Hematopoietic multipotent progenitor cell (in vitro differentiated cells): ENCODE measurements at regions not wholly inside any gene's neighbourhood (a gene's known extent, or its start where the extent isn't known, plus 50 kb on each side); places are given as distances from the start of the nearest gene placed in this dataset.

ENCODE experiments used
- DNase-seq, 3 donors: peaks; one replicate each; pipeline ENCODE4 v3.0.0-alpha.2; 2011 to 2015; ENCODE audit warnings: low read depth in 2 of 3, low spot score in 2 of 3

DNA sequence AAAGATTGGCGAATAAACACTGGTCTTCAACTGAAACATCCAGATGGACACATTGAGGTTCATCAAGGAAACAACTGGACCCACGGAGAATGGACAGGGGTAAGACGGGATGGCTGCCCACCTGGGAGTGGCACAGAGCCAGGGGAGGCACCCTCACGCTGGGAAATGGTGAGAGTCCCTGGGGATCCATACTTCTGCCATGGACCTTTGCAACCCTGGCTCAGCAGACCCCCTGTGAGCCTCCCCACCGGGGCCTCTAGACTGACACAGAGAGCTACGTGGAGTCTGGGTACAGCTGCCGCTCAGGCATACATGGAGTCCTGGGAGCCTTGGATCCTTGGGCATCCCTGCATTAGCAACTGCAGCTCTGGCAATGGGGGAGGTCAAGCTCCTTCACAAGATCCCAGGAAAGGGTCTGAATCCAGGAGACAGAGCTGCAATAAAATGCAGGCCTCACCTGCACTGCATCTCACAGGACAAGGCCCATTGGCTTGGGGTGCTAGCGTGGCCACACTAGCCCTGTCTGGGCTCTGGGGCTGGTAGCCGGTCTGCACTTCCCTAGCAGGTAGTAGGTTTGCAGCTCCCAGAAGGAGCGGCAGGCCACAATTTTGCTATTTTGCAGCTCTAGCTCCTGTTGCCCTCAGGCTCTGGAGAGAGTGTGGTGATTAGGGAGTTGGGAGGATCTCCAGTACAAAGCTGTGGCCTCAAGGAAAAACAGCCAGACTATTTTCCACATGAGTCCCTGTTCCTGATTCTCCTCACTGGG is 496.4 kb upstream of the LRRC4C start:
- no peak for DNase-seq

DNA sequence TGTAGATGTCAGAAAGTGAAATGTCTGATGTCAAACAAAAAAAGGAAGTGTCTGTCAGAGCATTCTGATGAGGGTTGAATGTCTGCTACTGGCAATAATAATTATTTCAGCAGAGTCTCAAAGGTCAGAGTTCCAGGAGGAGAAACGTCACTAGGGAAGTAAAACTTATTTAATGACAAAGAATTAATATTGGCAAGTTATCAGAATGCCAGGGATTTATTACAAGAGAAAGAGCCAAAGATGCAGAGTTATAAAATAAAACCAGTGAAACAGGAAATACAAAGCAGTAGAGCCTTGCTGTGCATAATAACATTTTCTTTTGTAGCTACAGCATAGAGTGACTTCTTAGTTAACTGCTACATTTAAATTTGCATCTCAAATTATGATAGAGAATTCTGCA is 504.0 kb upstream of the LRRC4C start:
- DNase-seq: no peak

DNA sequence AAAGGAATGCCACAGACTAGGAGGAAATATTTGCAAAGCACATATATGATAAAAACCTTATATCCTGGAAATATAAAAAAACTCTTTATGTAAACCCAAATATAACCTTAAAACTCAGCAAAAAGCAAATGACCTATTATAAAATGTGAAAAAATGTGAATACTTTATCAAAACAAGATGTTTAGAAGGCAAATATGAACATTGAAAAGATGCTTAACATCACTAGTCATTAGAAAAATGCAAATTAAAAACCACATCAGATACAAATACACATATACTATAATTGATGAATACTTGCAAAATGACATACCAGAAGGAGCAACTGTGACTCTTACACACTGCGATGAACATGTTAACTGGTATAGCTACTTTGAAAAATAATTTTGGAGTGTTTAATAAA is 511.2 kb upstream of the LRRC4C start:
- DNase-seq: no peak

DNA sequence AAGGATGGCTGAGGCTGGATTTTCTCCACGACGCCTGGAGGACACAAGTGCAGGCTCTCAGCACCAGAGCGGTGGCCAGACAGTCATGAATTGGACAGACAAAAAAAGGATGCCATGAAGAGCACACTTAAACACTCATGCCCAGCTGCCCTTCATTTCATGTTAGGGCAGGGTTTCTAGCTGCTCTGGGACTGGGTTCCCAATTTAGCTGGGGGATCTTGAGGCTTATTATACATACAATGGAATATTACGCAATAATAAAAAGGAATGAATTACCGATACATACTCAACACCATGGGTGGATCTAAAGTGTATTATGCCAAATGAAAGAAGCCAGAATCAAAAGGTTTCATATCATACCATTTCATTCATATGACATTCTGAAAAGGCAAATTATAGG is 512.1 kb upstream of the LRRC4C start:
- no peak for DNase-seq

DNA sequence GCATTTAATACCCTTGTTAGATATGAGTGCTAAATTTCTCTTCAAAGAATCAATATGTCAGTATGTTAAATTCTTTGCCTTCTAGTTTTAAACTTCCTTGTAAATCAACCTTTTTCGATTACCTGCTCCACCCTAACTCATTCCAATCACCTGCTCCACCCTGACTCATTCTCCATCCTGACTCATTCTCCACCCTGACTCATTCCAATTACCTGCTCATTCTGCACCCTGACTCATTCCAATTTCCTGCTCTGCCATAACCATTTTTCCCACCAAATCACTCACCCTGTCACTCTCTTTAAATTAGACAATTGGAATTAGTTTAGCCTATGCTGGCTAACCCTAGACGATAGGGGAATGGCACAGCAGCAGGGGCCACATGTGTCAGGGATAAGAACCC is 519.5 kb upstream of the LRRC4C start:
- DNase-seq: no peak

DNA sequence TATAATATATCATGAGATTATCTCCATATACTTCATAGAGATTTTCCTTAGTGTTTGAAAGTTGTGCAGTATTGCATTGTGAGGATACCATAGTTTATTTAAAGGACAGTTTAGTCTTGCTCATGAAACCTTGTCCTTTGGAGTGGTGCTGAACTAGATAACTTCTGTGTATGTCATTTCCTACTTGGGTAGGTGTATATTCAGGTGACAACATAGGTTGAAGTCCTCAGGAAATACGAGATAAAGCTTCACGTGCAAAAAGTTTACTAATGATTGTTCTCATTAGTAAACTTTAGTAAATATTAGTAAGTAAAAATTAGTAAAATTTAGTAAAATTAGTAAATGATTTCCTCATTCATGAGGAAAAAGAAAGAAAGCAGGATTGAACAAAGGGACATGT is 521.3 kb upstream of the LRRC4C start:
- no peak for DNase-seq

DNA sequence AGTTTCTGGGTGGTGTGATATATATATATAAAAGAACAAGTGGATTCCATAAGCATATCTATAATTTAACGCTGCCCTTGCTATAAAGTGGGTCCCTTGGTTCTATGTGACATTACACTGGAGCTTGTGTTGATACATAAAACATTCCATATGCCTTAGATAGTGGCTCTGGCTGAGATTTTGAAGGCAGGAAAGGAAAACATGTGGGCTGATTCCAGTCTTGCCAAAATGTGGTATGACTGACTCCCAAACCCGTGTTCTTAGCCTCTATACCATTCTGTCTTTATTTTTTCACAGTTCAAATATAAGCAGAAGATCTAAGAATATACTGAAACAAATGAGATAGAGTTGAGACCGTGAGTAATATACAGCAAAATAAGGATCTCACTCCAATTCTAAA is 522.8 kb upstream of the LRRC4C start:
- no peak for DNase-seq

DNA sequence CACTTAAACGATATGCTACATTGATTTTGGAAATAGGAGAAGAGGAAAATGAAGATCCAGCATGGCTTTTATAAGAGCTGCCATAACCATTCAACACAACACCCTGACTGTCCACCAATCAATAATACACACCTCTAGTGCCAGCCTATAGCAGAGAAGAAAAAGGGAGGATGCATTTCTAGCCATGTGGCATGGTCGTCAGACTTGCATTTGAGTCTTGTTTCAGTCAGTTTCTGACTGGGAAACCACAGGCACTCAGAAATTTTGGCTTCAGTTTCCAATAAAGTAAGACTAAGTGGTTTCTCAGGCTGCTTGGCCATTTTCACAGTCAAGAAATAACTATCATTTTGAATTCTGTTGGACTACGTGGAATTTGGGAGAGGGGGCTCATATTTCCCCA is 523.5 kb upstream of the LRRC4C start:
- no peak for DNase-seq

DNA sequence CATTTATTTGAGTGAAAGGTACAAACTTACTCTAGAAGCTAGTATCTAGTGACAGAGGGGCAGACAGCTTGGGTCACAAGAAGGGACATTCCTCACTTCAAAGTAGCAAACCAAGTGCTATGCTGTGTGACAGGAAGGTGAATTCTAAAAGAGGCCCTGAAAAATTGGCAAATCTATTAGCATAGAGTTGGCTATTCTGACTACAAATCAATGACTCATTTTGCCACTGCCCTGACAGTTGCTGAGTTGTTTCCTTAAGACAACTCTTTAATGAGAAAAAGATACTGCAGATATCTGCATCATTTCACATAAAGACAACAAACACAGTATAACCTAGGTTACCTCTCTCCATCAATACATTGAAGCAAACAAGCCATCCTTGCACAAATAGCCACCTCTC is 524.0 kb upstream of the LRRC4C start:
- no peak for DNase-seq

DNA sequence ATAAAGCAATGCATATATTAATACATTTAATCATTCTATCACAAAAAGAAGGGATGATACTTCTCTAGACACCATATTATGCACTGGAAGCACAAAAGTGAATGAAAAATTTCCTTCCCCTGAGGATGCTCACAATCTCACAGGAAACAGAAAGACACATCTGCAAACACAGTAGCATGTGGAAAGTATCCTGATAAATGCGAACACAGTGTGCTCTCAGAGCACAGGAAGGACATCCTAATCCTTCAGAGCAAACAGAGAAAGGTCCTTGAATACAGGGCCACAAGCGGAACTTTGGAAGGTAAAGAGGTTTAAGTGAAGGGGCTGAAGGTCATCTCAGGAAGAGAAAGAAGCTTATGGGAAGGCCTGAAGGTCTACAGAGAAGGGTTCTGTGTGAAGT is 524.6 kb upstream of the LRRC4C start:
- no peak for DNase-seq

DNA sequence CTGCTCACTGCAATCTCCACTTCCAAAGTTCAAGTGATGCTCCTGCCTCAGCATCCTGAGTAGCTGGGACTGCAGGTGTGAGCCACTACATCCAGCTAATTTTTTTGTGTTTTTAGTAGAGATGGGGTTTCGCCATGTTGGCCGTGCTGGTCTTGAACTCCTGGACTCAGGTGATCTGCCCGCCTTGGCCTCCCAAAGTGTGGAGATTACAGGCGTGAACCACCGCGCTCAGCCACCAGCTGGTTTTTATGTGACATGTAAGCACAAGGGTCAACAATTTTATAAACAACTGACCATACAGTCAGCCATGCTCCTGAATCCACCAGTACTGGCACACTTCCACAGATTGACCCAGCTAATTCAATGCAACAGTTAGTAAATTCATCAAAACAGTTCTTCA is 526.3 kb upstream of the LRRC4C start:
- no peak for DNase-seq

DNA sequence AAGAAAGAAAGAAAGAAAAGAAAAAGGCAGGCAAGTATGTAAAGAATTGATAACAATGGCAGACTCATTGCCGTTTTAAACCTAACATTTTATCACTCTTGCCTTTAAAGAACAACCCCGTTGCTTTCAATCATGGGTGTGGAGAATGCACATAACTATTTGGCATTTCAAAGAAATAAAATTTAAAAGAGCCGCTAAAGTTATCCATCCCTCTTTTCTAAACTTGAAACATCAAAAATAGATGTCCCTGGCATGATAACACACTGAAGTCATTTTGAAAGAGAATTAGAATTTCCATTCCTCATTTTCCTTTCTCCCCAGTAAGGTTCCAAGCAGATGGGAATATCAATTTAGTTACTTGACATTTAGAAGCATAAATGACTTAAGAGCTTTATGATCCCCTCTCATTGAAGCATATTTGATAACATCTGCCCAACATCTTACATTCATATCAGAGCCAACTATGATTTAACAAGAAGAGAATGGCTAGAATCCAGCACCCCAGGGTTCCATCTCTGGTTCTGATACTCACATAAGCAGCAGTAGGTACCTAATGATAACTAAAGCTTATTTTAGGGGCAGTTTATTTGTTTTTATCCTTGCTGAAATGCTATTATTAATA is 529.6 kb upstream of the LRRC4C start:
- DNase-seq: no peak

DNA sequence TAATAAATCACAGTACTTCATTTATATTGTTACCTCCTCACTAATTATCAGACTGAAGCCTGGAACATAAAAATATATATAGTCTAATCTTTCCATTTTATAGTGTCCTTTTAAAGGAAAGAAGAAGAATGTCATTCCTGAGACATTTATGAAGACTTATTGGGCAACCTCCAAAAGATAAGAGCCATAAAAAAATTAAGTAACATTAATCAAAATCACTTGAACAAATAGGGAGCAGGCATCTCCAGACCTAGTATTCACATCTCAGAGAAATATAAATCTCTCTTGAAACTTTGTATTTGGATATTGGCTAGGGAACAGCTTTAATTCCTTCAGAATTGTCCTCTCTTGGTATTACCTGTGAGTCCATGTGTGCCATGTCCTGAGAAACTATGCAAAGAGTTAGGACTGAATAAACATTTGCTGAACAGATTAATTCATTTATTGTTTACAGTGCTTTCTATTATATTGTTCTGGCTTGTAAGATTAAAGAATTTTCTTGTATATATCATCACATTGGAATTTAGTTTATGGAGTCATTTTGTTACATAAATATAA is 530.5 kb upstream of the LRRC4C start:
- DNase-seq: no peak

DNA sequence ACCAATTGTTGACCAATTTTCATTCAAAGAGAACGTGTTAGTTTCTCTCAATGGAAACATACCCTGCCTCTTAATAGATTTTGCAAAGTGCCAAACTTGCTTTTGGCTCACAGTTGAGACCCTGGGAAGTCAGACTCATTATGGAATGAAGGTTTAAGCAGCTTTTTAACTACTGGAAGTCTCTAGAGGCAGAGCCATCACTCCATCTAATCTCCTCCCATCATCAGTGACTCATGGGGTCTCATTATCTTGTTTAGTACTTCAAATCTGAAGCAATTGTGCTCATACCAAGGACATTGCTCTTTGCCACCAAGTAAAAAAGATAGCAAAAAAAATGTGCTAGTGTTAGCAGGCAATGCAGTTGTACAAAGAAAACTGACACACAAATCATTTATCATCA is 537.1 kb upstream of the LRRC4C start:
- no peak for DNase-seq

DNA sequence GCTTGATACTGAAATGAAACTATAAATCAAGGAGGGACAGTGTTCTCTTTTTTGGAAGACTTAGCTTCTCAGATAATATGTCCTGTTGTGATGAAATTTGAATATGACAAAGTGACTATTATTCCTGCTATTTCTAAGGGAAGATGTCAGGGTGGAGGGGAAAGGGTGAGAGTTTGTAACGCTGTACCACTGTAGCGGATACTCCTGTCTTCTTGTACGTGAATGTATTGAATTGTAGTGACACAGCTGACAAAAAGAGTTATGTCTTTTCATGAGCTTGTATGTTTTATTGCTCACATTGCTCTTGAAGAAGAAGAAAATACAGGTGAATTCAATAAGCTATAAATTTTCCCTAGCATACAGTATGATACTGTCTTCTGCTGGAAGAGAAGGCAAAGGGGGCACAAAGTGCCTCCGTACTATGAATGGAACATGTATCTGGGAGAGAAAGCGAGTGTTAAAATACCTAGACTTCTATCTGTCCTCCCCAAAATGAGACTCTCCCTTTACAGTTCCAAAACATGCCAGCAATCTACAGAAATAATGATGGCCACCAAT is 538.5 kb upstream of the LRRC4C start:
- no peak for DNase-seq

DNA sequence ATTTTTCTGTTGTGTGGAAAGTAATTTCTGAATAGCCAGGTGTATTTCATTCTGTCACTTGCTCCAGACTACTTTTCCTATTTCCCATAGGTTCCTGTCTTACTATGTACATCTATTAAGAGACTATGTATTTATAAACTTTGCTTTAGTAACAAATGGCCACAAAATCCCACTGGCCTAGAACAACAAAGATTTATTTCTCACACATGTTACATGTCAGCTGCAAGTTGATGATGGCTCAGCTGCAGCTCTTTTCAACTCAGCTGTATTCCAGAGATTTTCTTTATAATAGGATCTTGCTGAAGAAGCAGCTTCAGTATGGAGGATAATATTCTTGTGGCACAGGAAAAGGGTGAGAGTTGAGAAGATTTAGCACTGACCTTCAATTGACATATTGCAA is 539.6 kb upstream of the LRRC4C start:
- no peak for DNase-seq

DNA sequence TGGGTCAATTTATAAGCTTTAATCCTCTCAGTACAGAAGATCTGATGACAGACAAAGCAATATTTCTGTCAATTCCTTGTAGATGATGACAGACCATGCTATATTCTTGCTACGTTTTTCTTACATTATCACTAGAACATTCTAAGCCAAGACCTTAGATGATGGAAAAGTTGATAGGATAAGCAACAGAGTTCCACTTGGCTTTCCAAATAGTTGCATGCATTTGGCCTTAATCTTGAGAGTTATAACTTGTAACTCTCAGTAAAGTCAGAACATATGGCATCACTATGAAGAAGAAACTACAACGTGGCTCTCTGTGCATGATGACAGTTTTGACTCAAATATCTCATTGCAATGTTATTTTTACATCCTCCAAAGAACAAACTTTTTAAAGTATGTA is 544.3 kb upstream of the LRRC4C start:
- no peak for DNase-seq

DNA sequence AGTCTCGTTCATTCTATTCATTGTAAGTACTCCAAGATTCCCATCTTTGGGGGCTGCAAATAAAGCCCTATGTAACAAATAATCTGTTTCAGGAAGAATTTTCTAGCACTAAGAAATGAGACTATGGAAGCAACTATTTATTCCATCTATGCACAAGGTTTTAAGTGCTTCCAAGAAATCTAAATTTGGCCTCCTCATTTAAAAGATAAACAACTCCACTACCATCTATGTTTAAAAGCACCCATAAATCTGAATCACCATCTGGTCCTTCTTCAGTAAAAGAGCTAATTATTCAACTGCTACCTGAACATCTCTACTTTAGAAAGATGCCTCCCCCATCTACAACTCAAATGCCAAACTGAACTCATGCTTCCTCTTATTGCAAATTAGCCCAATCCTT is 547.3 kb upstream of the LRRC4C start:
- no peak for DNase-seq

DNA sequence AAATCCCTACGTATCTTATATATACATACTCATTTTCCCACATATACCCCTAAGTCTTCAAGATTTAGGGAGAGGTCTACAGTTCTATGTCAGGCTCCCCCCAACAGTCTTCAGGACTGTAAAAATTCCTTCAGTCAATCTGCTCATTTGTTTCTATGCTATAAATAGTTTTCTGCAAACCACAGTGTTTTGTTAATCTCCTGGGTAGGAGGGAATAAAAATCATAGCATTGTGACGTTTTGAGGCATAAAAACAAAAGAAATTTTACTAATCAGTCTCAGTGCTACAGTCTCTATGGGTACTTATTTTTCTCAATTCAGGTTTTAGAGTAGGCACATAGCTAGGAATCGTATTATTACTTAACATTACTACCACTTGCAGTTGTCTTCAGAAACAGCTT is 552.8 kb upstream of the LRRC4C start:
- DNase-seq: no peak

DNA sequence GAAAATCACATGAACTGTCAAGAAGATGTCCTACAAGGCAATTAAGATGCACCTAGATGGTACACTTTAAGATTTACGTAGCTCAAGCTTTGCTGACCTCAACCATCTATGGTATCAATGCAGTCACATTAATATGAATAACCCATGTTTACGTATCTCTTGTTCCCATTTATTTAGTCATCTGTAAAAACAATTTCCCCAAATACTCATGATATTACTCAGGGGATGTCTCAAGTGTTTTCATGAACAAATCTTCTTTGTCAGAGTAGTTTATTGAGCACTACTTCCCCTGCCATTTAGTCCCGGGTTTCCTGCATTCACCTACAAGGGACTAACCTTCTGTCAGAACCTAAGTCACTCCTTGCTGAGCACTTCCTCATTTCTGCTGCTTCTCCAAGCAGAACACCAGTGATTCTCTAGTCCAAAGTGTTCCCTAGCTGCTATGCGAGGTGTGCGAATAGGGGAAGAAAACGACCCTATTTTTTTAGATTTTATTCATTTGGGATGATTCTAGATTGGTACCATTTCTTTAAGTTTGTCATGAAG is 554.3 kb upstream of the LRRC4C start:
- no peak for DNase-seq

DNA sequence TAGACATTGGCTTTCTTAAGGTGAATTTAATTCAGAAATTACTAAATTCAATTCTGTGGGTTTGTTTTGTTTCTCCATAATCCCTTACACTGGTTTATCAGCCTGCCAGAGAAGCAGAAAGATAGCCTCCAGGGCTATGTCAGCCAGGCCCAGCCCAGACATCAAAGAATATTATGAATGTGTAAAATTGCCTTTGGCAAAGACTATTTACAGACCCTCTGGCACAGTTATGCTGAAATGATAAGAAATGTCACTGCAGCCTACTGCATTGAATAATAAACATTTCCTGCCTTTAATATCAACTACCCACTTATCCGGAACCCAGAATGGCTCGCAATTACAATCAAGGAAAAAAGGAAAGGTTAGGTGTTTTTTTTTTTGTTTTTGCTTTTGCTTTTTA is 562.5 kb upstream of the LRRC4C start:
- no peak for DNase-seq

DNA sequence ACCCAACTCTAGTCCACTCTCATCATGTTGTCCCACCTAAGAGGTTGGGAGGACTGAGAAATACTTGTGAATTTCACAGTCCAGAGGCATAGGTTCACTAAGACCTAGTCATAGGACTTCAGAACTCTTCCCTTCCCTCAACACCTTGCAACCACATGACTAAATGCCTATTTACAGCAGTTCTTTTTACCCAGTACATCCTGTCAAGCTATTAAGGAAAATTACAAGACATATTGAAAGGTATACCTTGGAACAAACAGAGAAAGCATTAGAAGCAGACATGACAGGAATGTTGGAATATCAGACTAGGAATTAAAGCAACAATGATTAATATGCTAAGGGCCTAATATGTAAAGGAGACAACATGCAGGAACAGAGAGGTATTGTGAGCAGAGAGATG is 563.8 kb upstream of the LRRC4C start:
- no peak for DNase-seq
